ENCODE measurements at regions not wholly inside any gene's neighbourhood (a gene's known extent, or its start where the extent isn't known, plus 50 kb on each side); places are given as distances from the start of the nearest gene placed in this dataset.

- no peak for TF ChIP-seq HOXA7 (CRISPR knock-in tag; IDR thresholded peaks at IDR 0.05)
Observed at GRCh38 chr2:15833731-15834130, 106.6 kb upstream of the MYCN start (continued).

- no peak for FAIRE-seq
- POLR2A ChIA-PET = no interaction called here
Observed at GRCh38 chr2:15834381-15835031, 105.8 kb upstream of the MYCN start.

GRCh38 chr2:15835991-15836688 is 104.2 kb upstream of the MYCN start:
- H3K4me1 ChIP-seq = no peaks in the 10 kb centered on the region
- ATAC-seq = no peak
- ChIA-PET CTCF (no interaction called here), POLR2A (no interaction called here)
- TF ChIP-seq BHLHE40 (IDR thresholded peaks at IDR 0.05; ENCODE audit: low read depth, low read length) = no peak
- no peak for TF ChIP-seq GATA3 (IDR thresholded peaks at IDR 0.05; ENCODE audit: borderline replicate concordance)
- no peak for TF ChIP-seq ZNF302 (CRISPR knock-in tag; IDR thresholded peaks at IDR 0.05)
- TF ChIP-seq CBX8 (IDR thresholded peaks at IDR 0.05) = no peak
- TF ChIP-seq EHF (CRISPR knock-in tag; IDR thresholded peaks at IDR 0.05) = no peak
- TF ChIP-seq NPAS2 (CRISPR knock-in tag; IDR thresholded peaks at IDR 0.05; ENCODE audit: borderline replicate concordance) = no peak
- TF ChIP-seq RCOR1 (IDR thresholded peaks at IDR 0.05; ENCODE audit: low read depth, low read length) = no peak
- no peak for TF ChIP-seq JUNB (IDR thresholded peaks at IDR 0.05)
- TF ChIP-seq HES2 (IDR thresholded peaks at IDR 0.05) = no peak
- H3K27ac ChIP-seq = no peak overlapping the region
- H3K9me3 ChIP-seq = no peaks in the 10 kb centered on the region
- H3K4me3 ChIP-seq = no peak overlapping the region
- no peak for FAIRE-seq
- DNase-seq (ENCODE audit: low read depth in 1 of 2, low spot score in 1 of 2) = no peak
- 21% methylated on average over 9 of the region's 9 CpGs for WGBS (ENCODE audit: missing lambda C conversion rate)
- no peak overlapping the region for H3K4me2 ChIP-seq

More at GRCh38 chr2:15834381-15835031, 105.8 kb upstream of the MYCN start:
- Histone ChIP-seq H3K4me2 (no peak overlapping the region), H3K27ac (no peak overlapping the region), H3K4me1 (no peaks in the 10 kb centered on the region), H3K9me3 (no peaks in the 10 kb centered on the region), H3K4me3 (no peak overlapping the region)
- WGBS (ENCODE audit: missing lambda C conversion rate) = 16% methylated on average over 7 of the region's 7 CpGs
- CTCF ChIA-PET = no interaction called here
- DNase-seq (ENCODE audit: low read depth in 1 of 2, low spot score in 1 of 2) = no peak
- no peak for TF ChIP-seq MAFK (IDR thresholded peaks at IDR 0.05; ENCODE audit: partially characterized antibody)
- no peak for TF ChIP-seq USF2 (IDR thresholded peaks at IDR 0.05)
- TF ChIP-seq RNF2 (IDR thresholded peaks at IDR 0.05; ENCODE audit: borderline replicate concordance, low read depth) = no peak
- TF ChIP-seq HDAC2 (IDR thresholded peaks at IDR 0.05) = no peak
- TF ChIP-seq FOXS1 (CRISPR knock-in tag; IDR thresholded peaks at IDR 0.05) = no peak
- no peak for TF ChIP-seq HES2 (IDR thresholded peaks at IDR 0.05)
- TF ChIP-seq NPAS2 (CRISPR knock-in tag; IDR thresholded peaks at IDR 0.05; ENCODE audit: borderline replicate concordance) = no peak
- no peak for ATAC-seq

- ChIA-PET CTCF (no interaction called here), POLR2A (no interaction called here)
- H3K4me1 ChIP-seq = no peaks in the 10 kb centered on the region
- no peak for DNase-seq (ENCODE audit: low read depth in 1 of 2, low spot score in 1 of 2)
- no peaks in the 10 kb centered on the region for H3K9me3 ChIP-seq
- no peak overlapping the region for H3K4me2 ChIP-seq
- FAIRE-seq = no peak
- 46% methylated on average over 13 of the region's 13 CpGs for WGBS (ENCODE audit: missing lambda C conversion rate)
- H3K27ac ChIP-seq = no peak overlapping the region
- no peak for TF ChIP-seq CHD4 (IDR thresholded peaks at IDR 0.05; ENCODE audit: borderline replicate concordance)
- no peak for TF ChIP-seq MAZ (IDR thresholded peaks at IDR 0.05; ENCODE audit: borderline replicate concordance, low read depth, low read length)
- TF ChIP-seq ZSCAN20 (CRISPR knock-in tag; IDR thresholded peaks at IDR 0.05) = no peak
- no peak for TF ChIP-seq CEBPB (IDR thresholded peaks at IDR 0.05)
- TF ChIP-seq HMGXB4 (CRISPR knock-in tag; IDR thresholded peaks at IDR 0.05; ENCODE audit: borderline replicate concordance) = no peak
- TF ChIP-seq CHD2 (IDR thresholded peaks at IDR 0.05; ENCODE audit: low read length, partially characterized antibody) = no peak
- TF ChIP-seq RFX5 (IDR thresholded peaks at IDR 0.05) = no peak
- no peak for TF ChIP-seq ZC3H11A (IDR thresholded peaks at IDR 0.05)
- no peak for TF ChIP-seq CBX8 (IDR thresholded peaks at IDR 0.05)
- ATAC-seq = no peak
- no peak overlapping the region for H3K4me3 ChIP-seq
Observed at GRCh38 chr2:15836689-15837610, 103.4 kb upstream of the MYCN start.

Measured in A549 (cell line).